ENCODE measurements at regions not wholly inside any gene's neighbourhood (a gene's known extent, or its start where the extent isn't known, plus 50 kb on each side); places are given as distances from the start of the nearest gene placed in this dataset.
"Not testable (repeated sequence)": the region's sequence is repeated elsewhere in the genome, so short reads cannot be mapped to it uniquely, and the experiment has no call there.

DNA sequence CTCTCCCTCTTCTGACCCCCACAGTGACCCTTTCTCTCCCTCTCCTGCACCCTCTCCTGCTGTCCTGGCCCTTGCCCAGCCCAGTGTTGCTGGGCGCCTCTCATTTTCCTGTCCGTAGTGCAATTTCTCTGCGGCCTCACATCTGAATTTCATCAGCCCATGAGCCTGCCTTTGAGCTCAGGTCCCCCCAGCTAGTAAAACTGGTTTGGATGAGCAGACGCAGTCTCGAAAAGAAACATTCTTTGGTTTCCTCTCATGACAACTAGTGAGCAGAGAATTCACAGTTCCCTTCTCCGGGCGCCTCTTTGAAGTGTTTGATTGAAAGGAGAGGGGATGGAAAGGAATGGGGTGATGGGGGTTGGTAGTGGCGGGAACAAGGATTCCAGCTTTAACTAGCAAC lies 126.0 kb upstream of the CADM1 start:
- DNase-seq (ENCODE audit: low read depth) = no peak

DNA sequence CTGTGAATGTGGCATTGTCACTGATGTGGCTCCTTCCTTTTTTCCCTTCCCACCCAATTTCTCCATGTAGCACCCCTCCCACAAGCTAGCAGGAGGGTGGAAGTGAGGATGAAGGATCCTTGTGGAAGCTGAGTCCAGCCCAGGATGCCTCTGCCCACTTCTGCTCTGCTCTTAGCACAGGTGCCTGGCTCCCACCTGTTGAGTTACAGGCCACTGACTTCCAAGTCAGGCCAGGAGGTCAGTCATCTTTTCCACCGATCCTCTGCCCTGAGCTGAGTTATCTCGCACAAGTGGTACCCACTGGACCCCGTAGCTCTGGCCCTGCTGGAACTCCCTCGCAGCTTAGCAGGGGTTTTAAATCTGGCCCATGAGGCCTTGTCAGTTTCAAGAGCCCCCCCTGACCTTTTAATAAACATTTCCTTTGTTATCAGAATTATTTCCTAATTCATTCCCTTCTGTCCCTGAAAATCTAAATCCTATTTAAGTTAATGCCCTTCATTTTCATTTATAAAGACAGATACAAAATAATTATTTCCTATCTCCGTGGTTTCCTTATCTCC lies 125.3 kb upstream of the CADM1 start:
- no peak for DNase-seq (ENCODE audit: low read depth)

GRCh38 chr11:115627666-115628460 lies 123.6 kb upstream of the CADM1 start:
- no peak for DNase-seq (ENCODE audit: low read depth)

GRCh38 chr11:115627071-115627470 lies 122.9 kb upstream of the CADM1 start:
- no peak for DNase-seq (ENCODE audit: low read depth)

DNA sequence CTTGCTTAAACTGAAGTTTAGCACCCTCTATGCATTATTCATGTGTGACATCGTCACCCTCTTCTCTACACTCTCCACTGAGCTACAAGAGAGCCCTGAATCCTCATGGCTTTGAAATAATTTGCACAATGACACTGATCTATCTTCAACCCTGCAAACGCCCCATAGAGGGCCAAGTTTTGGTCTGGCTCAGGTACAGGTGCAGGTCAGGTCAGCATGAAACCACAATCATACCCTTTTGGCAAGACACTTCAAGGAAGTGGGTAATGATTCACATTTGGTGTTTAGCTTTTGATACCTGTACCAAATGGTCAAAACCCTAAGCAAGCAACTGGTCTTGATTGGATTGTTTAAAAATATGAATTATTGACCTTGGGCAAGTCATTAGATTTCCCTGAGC lies 122.2 kb upstream of the CADM1 start:
- DNase-seq (ENCODE audit: low read depth) = no peak

DNA sequence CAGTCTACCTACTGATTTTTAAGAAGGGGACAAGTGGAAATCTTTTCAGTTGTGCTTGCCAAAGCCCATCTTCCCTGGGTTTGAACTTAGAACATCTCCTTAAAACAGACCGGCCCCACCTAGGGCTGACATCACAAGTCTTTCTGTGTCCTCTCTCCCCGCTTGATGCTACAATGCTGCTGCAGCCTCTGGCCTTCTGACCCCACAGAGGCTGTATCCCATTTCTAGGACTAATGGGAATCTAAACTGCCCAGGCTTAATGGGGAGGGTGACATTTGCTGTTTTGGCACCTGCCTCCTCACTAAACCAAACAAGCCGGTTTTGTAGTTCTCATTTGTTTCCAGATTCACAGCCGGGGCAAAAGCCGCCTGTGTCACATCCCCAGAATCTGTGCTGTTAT lies 121.3 kb upstream of the CADM1 start:
- DNase-seq (ENCODE audit: low read depth) = no peak

DNA sequence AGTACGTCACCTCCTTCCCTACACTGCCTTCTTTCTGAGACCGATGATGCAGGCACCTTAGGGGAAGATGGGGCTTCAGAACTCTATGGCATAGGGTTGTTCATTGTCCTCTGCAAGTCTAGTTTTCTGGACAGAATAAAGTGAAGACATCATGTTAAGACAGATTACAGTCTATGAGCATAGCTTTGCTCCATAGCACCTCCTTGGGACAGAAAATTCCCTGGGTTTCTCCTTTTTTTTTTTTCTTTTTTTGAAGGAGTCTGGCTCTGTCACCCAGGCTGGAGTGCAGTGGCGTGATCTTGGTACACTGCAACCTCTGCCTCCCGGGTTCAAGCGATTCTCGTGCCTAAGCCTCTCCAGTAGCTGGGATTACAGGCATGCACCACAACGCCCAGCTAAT lies 119.8 kb upstream of the CADM1 start:
- no peak for DNase-seq (ENCODE audit: low read depth)

DNA sequence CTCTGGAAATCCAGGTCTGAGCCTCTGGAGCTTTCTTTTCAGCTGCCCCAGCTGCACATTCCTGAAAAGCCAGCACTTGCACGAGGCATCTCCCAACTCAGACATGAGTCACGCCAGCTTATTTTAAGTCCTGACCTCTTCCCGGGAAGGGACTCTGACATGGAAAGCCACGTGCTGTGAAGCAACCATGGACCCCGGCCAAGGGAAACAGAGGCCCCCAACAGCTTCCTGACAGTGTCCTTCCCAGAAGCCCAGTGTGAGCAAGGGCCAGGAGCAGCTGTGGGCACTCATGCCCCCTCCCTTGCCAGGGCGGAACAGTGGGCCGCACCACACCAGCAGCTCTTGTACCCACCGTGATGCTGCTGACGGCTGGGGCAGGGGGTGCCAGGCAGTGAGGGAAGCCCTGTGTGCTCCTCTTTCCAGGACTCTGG lies 118.8 kb upstream of the CADM1 start:
- DNase-seq (ENCODE audit: low read depth) = no peak

- DNase-seq (ENCODE audit: low read depth) = no peak
These were observed 114.2 kb upstream of the CADM1 start for GRCh38 chr11:115618428-115618827.

DNA sequence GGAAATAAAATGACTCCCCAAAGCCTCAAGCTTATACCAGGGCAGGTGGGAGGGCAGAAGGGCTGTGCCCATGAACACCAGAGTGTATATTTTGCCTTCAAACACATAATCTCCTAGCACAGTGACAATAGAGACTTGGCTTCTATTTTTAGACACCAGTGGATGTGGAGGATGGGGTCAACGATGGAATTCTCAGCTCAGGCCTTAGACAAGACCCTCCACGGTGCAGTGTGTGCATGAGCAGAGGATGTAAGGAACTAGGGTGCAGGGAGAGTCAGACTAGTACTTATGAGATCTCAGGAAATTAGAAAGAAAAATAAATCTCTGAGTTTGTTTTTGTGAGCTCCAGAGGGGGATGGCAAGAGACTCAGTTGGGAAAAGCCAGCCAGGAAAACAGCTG lies 113.6 kb upstream of the CADM1 start:
- DNase-seq (ENCODE audit: low read depth) = no peak

DNA sequence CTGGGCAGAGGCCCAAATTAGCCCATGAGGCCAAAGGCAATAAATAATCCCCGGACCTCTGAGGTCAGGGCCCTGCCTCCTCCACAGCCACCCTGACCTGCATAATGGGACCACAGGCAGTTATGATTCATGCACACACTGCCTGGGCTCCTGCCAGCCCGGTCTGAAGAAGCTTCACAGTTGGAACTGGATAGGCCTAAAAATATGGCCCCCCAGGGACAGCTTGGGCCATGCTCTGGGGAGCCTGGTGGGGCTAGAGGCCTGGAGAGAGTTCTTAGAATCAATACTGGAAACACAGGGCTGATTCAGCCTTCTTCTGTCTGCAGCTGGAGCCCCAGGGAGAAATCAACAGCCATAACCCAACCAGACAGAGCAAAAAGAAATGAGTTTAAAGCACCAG lies 112.8 kb upstream of the CADM1 start:
- DNase-seq (ENCODE audit: low read depth) = no peak

- no peak for DNase-seq (ENCODE audit: low read depth)
These were observed 109.9 kb upstream of the CADM1 start for GRCh38 chr11:115613986-115614632.

- no peak for DNase-seq (ENCODE audit: low read depth)
These were observed 108.8 kb upstream of the CADM1 start for GRCh38 chr11:115613004-115613403.

GRCh38 chr11:115612046-115612730 lies 108.0 kb upstream of the CADM1 start:
- no peak for DNase-seq (ENCODE audit: low read depth)

DNA sequence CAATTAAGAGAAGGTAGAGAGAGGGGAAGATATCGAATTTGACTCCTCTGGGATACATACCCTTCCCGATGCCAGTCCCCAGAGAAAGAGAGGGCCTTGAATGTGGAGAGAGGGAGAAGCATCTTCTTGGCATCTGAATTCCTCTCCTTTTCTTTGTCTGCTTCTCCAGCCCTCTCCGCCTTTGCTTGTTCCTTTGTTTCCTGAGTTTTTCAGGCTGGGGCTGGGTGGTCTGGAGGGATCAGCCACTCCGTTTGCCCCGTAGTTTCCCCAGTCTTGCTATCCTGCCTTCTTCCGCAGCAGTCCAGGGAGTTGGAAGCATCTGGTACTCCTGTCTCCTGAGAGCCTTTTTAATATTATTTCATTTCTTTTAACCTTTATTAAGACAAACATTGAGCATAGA lies 107.1 kb upstream of the CADM1 start:
- no peak for DNase-seq (ENCODE audit: low read depth)

- DNase-seq (ENCODE audit: low read depth) = no peak
These were observed 106.7 kb upstream of the CADM1 start for GRCh38 chr11:115610908-115611307.

DNA sequence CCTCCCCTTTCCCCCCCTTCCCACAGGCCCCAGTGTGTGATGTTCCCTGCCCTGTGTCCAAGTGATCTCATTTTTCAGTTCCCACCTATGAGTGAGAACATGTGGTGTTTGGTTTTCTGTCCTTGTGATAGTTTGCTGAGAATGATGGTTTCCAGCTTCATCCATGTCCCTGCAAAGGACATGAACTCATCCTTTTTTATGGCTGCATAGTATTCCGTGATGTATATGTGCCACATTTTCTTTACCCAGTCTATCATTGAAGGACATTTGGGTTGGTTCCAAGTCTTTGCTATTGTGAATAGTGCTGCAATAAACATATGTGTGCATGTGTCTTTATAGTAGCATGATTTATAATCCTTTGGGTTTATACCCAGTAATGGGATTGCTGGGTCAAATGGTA lies 106.0 kb upstream of the CADM1 start:
- not testable (repeated sequence) for DNase-seq (ENCODE audit: low read depth)

DNA sequence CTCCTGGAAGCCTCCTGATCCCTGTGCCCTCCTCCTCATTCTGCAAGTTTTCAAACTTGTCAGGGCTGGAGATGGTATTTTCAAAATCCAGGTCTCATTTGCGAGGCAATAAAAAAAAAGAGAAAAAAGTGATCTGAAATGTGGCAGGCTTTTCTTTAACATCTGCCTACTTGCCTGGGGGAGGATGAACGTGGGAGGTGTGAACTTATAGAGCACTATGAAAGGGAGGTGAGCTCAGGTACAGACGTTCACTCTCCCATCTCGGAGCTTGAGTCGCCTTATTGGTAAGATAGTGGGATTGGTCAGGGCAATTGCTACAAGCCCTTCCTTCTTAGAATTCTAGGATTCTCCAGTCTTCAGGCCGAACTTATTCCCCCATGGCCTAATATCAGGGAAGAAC lies 104.8 kb upstream of the CADM1 start:
- DNase-seq (ENCODE audit: low read depth) = no peak

GRCh38 chr11:115607621-115608221 lies 103.5 kb upstream of the CADM1 start:
- DNase-seq (ENCODE audit: low read depth) = no peak

DNA sequence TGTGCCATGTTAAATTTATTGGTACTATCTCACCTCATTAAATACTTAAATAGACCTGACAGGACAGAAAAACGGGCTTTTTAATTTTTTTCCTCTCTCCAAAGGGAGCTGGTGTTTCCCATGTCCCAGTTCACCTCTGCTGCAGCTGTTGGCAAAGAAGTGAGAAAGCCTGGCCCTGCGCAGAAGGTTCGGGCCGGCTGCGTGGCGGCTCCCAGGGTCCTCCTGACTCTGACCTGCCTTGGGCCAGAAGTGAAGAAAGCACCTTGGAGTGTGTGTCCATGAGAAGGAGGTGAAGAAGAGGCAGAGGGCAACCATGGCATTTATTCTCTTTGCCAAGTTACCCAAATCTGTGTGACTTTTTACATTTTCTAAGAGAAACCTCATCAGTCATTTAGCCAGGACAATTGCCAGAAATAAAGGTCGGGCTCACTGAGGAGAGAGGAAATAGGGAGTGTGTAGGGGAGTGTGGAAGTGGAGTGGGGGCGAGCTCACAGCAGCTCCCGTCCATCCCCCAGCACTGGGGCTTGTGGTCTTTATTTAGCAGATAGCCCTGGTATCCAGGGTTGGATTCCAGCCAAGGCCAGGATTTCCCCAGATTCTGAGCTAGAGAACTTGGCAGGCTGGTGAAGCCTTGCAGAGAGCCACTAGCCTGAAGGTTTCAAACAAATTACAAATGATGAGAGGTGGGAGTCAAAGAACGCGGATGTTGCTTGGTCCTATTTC lies 102.4 kb upstream of the CADM1 start:
- DNase-seq (ENCODE audit: low read depth) = no peak

GRCh38 chr11:115605871-115606497 lies 101.8 kb upstream of the CADM1 start:
- no peak for DNase-seq (ENCODE audit: low read depth)

Data from T-helper 22 cell (primary cell).